GM19395 (cell line): ENCODE measurements at regions not wholly inside any gene's neighbourhood (a gene's known extent, or its start where the extent isn't known, plus 50 kb on each side); places are given as distances from the start of the nearest gene placed in this dataset.

Experiments
- ATAC-seq: cut with Tn5 transposase; IDR thresholded peaks from one replicate; pipeline ENCODE4 v1.9.1; 2021; ENCODE audit warnings: mild to moderate bottlenecking, moderate library complexity; ENCODE audit not compliant: unreplicated experiment

- ATAC-seq, result no peak
These were observed 56.2 kb upstream of the PEX5L start for GRCh38 chr3:180092889-180093288.

GRCh38 chr3:180093535-180093934, 56.8 kb upstream of the PEX5L start:
- ATAC-seq, result no peak

- no peak for ATAC-seq
These were observed 60.9 kb upstream of the PEX5L start for GRCh38 chr3:180097626-180098025.

GRCh38 chr3:180102134-180102533, 65.4 kb upstream of the PEX5L start:
- ATAC-seq, result no peak

GRCh38 chr3:180102604-180103003, 65.9 kb upstream of the PEX5L start:
- no peak for ATAC-seq

- no peak for ATAC-seq
These were observed 79.5 kb upstream of the PEX5L start for GRCh38 chr3:180116203-180116602.

GRCh38 chr3:180116658-180117057, 79.9 kb upstream of the PEX5L start:
- ATAC-seq, result no peak

GRCh38 chr3:180117381-180118163, 80.8 kb upstream of the PEX5L start:
- ATAC-seq, result no peak

- no peak for ATAC-seq
These were observed 82.8 kb upstream of the PEX5L start for GRCh38 chr3:180119567-180119966.

GRCh38 chr3:180123928-180124327, 87.2 kb upstream of the PEX5L start:
- no peak for ATAC-seq

GRCh38 chr3:180131169-180131568, 94.4 kb upstream of the PEX5L start:
- ATAC-seq, result no peak

- no peak for ATAC-seq
These were observed 98.4 kb upstream of the PEX5L start for GRCh38 chr3:180135101-180135500.

GRCh38 chr3:180138871-180139270, 102.1 kb upstream of the PEX5L start:
- no peak for ATAC-seq

GRCh38 chr3:180142041-180142440, 105.3 kb upstream of the PEX5L start:
- ATAC-seq, result no peak

GRCh38 chr3:180142472-180142871, 105.7 kb upstream of the PEX5L start:
- no peak for ATAC-seq

- ATAC-seq, result no peak
These were observed 125.0 kb upstream of the PEX5L start for GRCh38 chr3:180161770-180162169.

GRCh38 chr3:180175572-180175971, 138.8 kb upstream of the PEX5L start:
- ATAC-seq, result peak; percentile 3

- peak; percentile 72 for ATAC-seq
These were observed 139.3 kb upstream of the PEX5L start for GRCh38 chr3:180176059-180176458.

GRCh38 chr3:180177255-180177654, 140.5 kb upstream of the PEX5L start:
- no peak for ATAC-seq

- ATAC-seq, result no peak
These were observed 142.8 kb upstream of the PEX5L start for GRCh38 chr3:180179562-180179961.

GRCh38 chr3:180180795-180181194, 144.1 kb upstream of the PEX5L start:
- no peak for ATAC-seq

- no peak for ATAC-seq
These were observed 144.7 kb upstream of the PEX5L start for GRCh38 chr3:180181387-180181786.

GRCh38 chr3:180183346-180183745, 146.6 kb upstream of the PEX5L start:
- no peak for ATAC-seq
